ENCODE measurements at regions not wholly inside any gene's neighbourhood (a gene's known extent, or its start where the extent isn't known, plus 50 kb on each side); places are given as distances from the start of the nearest gene placed in this dataset.
"Not testable (repeated sequence)": the region's sequence is repeated elsewhere in the genome, so short reads cannot be mapped to it uniquely, and the experiment has no call there.

GRCh38 chr4:124139044-124139443 lies 573.5 kb downstream of the ANKRD50 start:
- H3K4me3 Mint-ChIP-seq, result no peak overlapping the region
- no peaks in the 10 kb centered on the region for H3K4me1 Mint-ChIP-seq (ENCODE audit: low read depth)

GRCh38 chr4:124143632-124144031 lies 568.9 kb downstream of the ANKRD50 start:
- no peaks in the 10 kb centered on the region for H3K36me3 Mint-ChIP-seq (ENCODE audit: low read depth)
- no peaks in the 10 kb centered on the region for H3K4me1 Mint-ChIP-seq (ENCODE audit: low read depth)
- peaks cover 4% of the 10 kb centered on the region for H3K9me3 Mint-ChIP-seq
- no peaks in the 10 kb centered on the region for H3K27me3 Mint-ChIP-seq
- H3K27ac Mint-ChIP-seq, result no peak overlapping the region
- H3K4me3 Mint-ChIP-seq, result no peak overlapping the region

More at GRCh38 chr4:124139044-124139443, 573.5 kb downstream of the ANKRD50 start:
- Mint-ChIP-seq H3K36me3 (ENCODE audit: low read depth) (no peaks in the 10 kb centered on the region), H3K9me3 (peaks cover 4% of the 10 kb centered on the region), H3K27me3 (no peaks in the 10 kb centered on the region), H3K27ac (no peak overlapping the region)

- H3K27ac Mint-ChIP-seq, result no peak overlapping the region
- no peaks in the 10 kb centered on the region for H3K9me3 Mint-ChIP-seq
- H3K36me3 Mint-ChIP-seq (ENCODE audit: low read depth), result no peaks in the 10 kb centered on the region
- H3K4me3 Mint-ChIP-seq, result no peak overlapping the region
- H3K27me3 Mint-ChIP-seq, result peaks cover 2% of the 10 kb centered on the region
- H3K4me1 Mint-ChIP-seq (ENCODE audit: low read depth), result no peaks in the 10 kb centered on the region
These were observed 568.3 kb downstream of the ANKRD50 start for GRCh38 chr4:124144238-124144654.

GRCh38 chr4:124146068-124146467 lies 566.5 kb downstream of the ANKRD50 start:
- Mint-ChIP-seq H3K4me3 (no peak overlapping the region), H3K4me1 (ENCODE audit: low read depth) (no peaks in the 10 kb centered on the region)

GRCh38 chr4:124151031-124151430 lies 561.5 kb downstream of the ANKRD50 start:
- Mint-ChIP-seq H3K27ac (no peak overlapping the region), H3K4me1 (ENCODE audit: low read depth) (no peaks in the 10 kb centered on the region), H3K4me3 (no peak overlapping the region), H3K9me3 (no peaks in the 10 kb centered on the region), H3K36me3 (ENCODE audit: low read depth) (no peaks in the 10 kb centered on the region), H3K27me3 (peaks cover 4% of the 10 kb centered on the region)

More at GRCh38 chr4:124146068-124146467, 566.5 kb downstream of the ANKRD50 start:
- H3K27me3 Mint-ChIP-seq, result peaks cover 4% of the 10 kb centered on the region
- no peaks in the 10 kb centered on the region for H3K36me3 Mint-ChIP-seq (ENCODE audit: low read depth)
- H3K27ac Mint-ChIP-seq, result no peak overlapping the region
- H3K9me3 Mint-ChIP-seq, result no peaks in the 10 kb centered on the region

GRCh38 chr4:124152132-124152531 lies 560.4 kb downstream of the ANKRD50 start:
- Mint-ChIP-seq H3K4me3 (no peak overlapping the region), H3K4me1 (ENCODE audit: low read depth) (no peaks in the 10 kb centered on the region), H3K27ac (no peak overlapping the region), H3K9me3 (no peaks in the 10 kb centered on the region), H3K36me3 (ENCODE audit: low read depth) (no peaks in the 10 kb centered on the region), H3K27me3 (peaks cover 4% of the 10 kb centered on the region)

GRCh38 chr4:124155239-124155638 lies 557.3 kb downstream of the ANKRD50 start:
- no peaks in the 10 kb centered on the region for H3K4me1 Mint-ChIP-seq (ENCODE audit: low read depth)
- no peaks in the 10 kb centered on the region for H3K9me3 Mint-ChIP-seq
- H3K4me3 Mint-ChIP-seq, result no peak overlapping the region
- H3K36me3 Mint-ChIP-seq (ENCODE audit: low read depth), result no peaks in the 10 kb centered on the region
- no peaks in the 10 kb centered on the region for H3K27me3 Mint-ChIP-seq
- no peak overlapping the region for H3K27ac Mint-ChIP-seq

- Mint-ChIP-seq H3K36me3 (ENCODE audit: low read depth) (no peaks in the 10 kb centered on the region), H3K4me1 (ENCODE audit: low read depth) (no peaks in the 10 kb centered on the region), H3K9me3 (no peaks in the 10 kb centered on the region), H3K27ac (no peak overlapping the region), H3K27me3 (no peaks in the 10 kb centered on the region), H3K4me3 (no peak overlapping the region)
These were observed 555.0 kb downstream of the ANKRD50 start for GRCh38 chr4:124157396-124158083.

- Mint-ChIP-seq H3K27ac (no peak overlapping the region), H3K36me3 (ENCODE audit: low read depth) (no peaks in the 10 kb centered on the region), H3K4me1 (ENCODE audit: low read depth) (no peaks in the 10 kb centered on the region), H3K27me3 (peaks cover 3% of the 10 kb centered on the region), H3K9me3 (no peaks in the 10 kb centered on the region), H3K4me3 (no peak overlapping the region)
These were observed 549.1 kb downstream of the ANKRD50 start for GRCh38 chr4:124163401-124163800.

- Mint-ChIP-seq H3K4me3 (no peak overlapping the region), H3K9me3 (peaks cover 24% of the 10 kb centered on the region), H3K4me1 (ENCODE audit: low read depth) (no peaks in the 10 kb centered on the region), H3K27ac (no peak overlapping the region), H3K27me3 (peaks cover 3% of the 10 kb centered on the region), H3K36me3 (ENCODE audit: low read depth) (no peaks in the 10 kb centered on the region)
These were observed 544.9 kb downstream of the ANKRD50 start for GRCh38 chr4:124167602-124168001.

- H3K27me3 Mint-ChIP-seq, result not testable (repeated sequence)
These were observed 543.0 kb downstream of the ANKRD50 start for GRCh38 chr4:124169524-124169923.

GRCh38 chr4:124173912-124174311 lies 538.6 kb downstream of the ANKRD50 start:
- Mint-ChIP-seq H3K4me1 (ENCODE audit: low read depth) (no peaks in the 10 kb centered on the region), H3K4me3 (no peak overlapping the region), H3K27me3 (no peaks in the 10 kb centered on the region), H3K36me3 (ENCODE audit: low read depth) (no peaks in the 10 kb centered on the region), H3K9me3 (peaks cover 23% of the 10 kb centered on the region), H3K27ac (no peak overlapping the region)

More at GRCh38 chr4:124169524-124169923, 543.0 kb downstream of the ANKRD50 start:
- peaks cover 27% of the 10 kb centered on the region for H3K9me3 Mint-ChIP-seq
- H3K4me1 Mint-ChIP-seq (ENCODE audit: low read depth); H3K36me3 Mint-ChIP-seq (ENCODE audit: low read depth); H3K4me3 Mint-ChIP-seq; H3K27ac Mint-ChIP-seq: not testable (repeated sequence)

- Mint-ChIP-seq H3K4me1 (ENCODE audit: low read depth) (no peaks in the 10 kb centered on the region), H3K36me3 (ENCODE audit: low read depth) (no peaks in the 10 kb centered on the region), H3K27me3 (no peaks in the 10 kb centered on the region), H3K27ac (no peak overlapping the region), H3K9me3 (peaks cover 3% of the 10 kb centered on the region), H3K4me3 (no peak overlapping the region)
These were observed 534.7 kb downstream of the ANKRD50 start for GRCh38 chr4:124177647-124178425.

GRCh38 chr4:124178449-124179021 lies 534.0 kb downstream of the ANKRD50 start:
- no peak overlapping the region for H3K4me3 Mint-ChIP-seq

GRCh38 chr4:124179506-124180186 lies 532.9 kb downstream of the ANKRD50 start:
- H3K27me3 Mint-ChIP-seq, result no peaks in the 10 kb centered on the region
- H3K4me1 Mint-ChIP-seq (ENCODE audit: low read depth), result no peaks in the 10 kb centered on the region

More at GRCh38 chr4:124178449-124179021, 534.0 kb downstream of the ANKRD50 start:
- no peaks in the 10 kb centered on the region for H3K27me3 Mint-ChIP-seq
- no peak overlapping the region for H3K27ac Mint-ChIP-seq
- H3K36me3 Mint-ChIP-seq (ENCODE audit: low read depth), result no peaks in the 10 kb centered on the region
- no peaks in the 10 kb centered on the region for H3K9me3 Mint-ChIP-seq
- no peaks in the 10 kb centered on the region for H3K4me1 Mint-ChIP-seq (ENCODE audit: low read depth)

More at GRCh38 chr4:124179506-124180186, 532.9 kb downstream of the ANKRD50 start:
- Mint-ChIP-seq H3K27ac (no peak overlapping the region), H3K36me3 (ENCODE audit: low read depth) (no peaks in the 10 kb centered on the region), H3K9me3 (no peaks in the 10 kb centered on the region), H3K4me3 (no peak overlapping the region)

Data from stimulated activated naive CD8-positive, alpha-beta T cell treated with anti-CD3 and anti-CD28 coated beads, Interleukin-15, Interleukin-2, amounts not matched to agents 100 ng/mL and 50 ng/mL, for 24 hours (primary cell).